A549 (cell line): ENCODE measurements at regions not wholly inside any gene's neighbourhood (a gene's known extent, or its start where the extent isn't known, plus 50 kb on each side); places are given as distances from the start of the nearest gene placed in this dataset.
"Not testable (repeated sequence)": the region's sequence is repeated elsewhere in the genome, so short reads cannot be mapped to it uniquely, and the experiment has no call there.

Source experiments
- BHLHE40 ChIP-seq: IDR thresholded peaks from 2 replicates; pipeline ENCODE4 v1.6.1; 2012; ENCODE audit warnings: low read depth, low read length, inconsistent platforms
- EP300 ChIP-seq, 2 experiments: fragments of >200 bp; sonication (Bioruptor Twin); formaldehyde crosslinking; IDR thresholded peaks; 2 replicates in 1 of 2; 3 replicates in 1 of 2; pipeline ENCODE4 v1.6.1; 2016 to 2017
- ESRRA ChIP-seq: fragments of 150-350 bp; IDR thresholded peaks from 2 replicates; pipeline ENCODE4 v1.6.1; 2014; ENCODE audit warnings: mild to moderate bottlenecking, low read length, borderline replicate concordance
- POLR2A ChIP-seq: IDR thresholded peaks from 2 replicates; pipeline ENCODE4 v1.6.1; 2012; ENCODE audit warnings: mild to moderate bottlenecking, low read length
- POLR2AphosphoS2 ChIP-seq: conservative IDR thresholded peaks from 2 replicates; pipeline ENCODE4 v1.6.1; 2012; ENCODE audit warnings: low read length, improper control_type of control experiment, inconsistent platforms
- RCOR1 ChIP-seq: fragments of 150-350 bp; IDR thresholded peaks from 2 replicates; pipeline ENCODE4 v1.6.1; 2014; ENCODE audit warnings: antibody characterized with exemption, low read length, low read depth
- RFX5 ChIP-seq: fragments of 450-650 bp; IDR thresholded peaks from 2 replicates; pipeline ENCODE4 v1.7.1; 2014; ENCODE audit warnings: antibody characterized with exemption, mild to moderate bottlenecking, moderate library complexity
- SMC3 ChIP-seq: fragments of >200 bp; sonication (Bioruptor Twin); formaldehyde crosslinking; IDR thresholded peaks from 3 replicates; pipeline ENCODE4 v1.6.1; 2018; ENCODE audit warnings: inconsistent platforms
- TP53 ChIP-seq: fragments of 250-450 bp; sonication (Bioruptor Pico); IDR thresholded peaks from 2 replicates; pipeline ENCODE4 v1.5.0; 2021; ENCODE audit warnings: mild to moderate bottlenecking, moderate library complexity
- TF ChIP-seq, protein P1 (sequence below): fragments of >200 bp; sonication (Bioruptor Twin); formaldehyde crosslinking; IDR thresholded peaks from 3 replicates; pipeline ENCODE4 v1.5.1; 2016
- TF ChIP-seq, protein P2 (sequence below): fragments of 450-650 bp; IDR thresholded peaks from 2 replicates; pipeline ENCODE4 v1.6.1; 2014; ENCODE audit warnings: antibody characterized with exemption
- TF ChIP-seq, protein P3 (sequence below): fragments of 250-450 bp; sonication (Bioruptor Pico); IDR thresholded peaks from 2 replicates; pipeline ENCODE4 v1.5.0; 2021; ENCODE audit warnings: mild to moderate bottlenecking, moderate library complexity, borderline replicate concordance

DNA sequence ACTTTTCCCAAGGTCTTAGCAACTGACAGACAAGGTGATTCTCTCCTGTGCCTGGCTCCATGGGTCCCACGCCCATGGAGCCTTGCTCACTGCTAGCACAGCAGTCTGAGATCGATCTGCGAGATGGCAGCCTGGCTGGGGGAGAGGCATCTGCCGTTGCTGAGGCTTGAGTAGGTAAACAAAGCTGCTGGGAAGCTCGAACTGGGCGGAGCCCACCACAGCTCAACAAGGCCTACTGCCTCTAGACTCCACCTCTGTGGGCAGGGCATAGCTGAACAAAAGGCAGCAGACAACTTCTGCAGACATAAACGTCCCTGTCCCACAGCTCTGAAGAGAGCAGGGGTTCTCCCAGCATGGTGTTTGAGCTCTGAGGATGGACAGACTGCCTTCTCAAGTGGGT, 224.9 kb upstream of the CNR1 start:
- TF ChIP-seq BHLHE40; POLR2A; POLR2AphosphoS2; ESRRA; SMC3; EP300 (IDR thresholded peaks at IDR 0.05); RFX5; RCOR1; TP53: not testable (repeated sequence)
- TF ChIP-seq, protein P1, sequence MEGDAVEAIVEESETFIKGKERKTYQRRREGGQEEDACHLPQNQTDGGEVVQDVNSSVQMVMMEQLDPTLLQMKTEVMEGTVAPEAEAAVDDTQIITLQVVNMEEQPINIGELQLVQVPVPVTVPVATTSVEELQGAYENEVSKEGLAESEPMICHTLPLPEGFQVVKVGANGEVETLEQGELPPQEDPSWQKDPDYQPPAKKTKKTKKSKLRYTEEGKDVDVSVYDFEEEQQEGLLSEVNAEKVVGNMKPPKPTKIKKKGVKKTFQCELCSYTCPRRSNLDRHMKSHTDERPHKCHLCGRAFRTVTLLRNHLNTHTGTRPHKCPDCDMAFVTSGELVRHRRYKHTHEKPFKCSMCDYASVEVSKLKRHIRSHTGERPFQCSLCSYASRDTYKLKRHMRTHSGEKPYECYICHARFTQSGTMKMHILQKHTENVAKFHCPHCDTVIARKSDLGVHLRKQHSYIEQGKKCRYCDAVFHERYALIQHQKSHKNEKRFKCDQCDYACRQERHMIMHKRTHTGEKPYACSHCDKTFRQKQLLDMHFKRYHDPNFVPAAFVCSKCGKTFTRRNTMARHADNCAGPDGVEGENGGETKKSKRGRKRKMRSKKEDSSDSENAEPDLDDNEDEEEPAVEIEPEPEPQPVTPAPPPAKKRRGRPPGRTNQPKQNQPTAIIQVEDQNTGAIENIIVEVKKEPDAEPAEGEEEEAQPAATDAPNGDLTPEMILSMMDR: not testable (repeated sequence)
- TF ChIP-seq, protein P2, sequence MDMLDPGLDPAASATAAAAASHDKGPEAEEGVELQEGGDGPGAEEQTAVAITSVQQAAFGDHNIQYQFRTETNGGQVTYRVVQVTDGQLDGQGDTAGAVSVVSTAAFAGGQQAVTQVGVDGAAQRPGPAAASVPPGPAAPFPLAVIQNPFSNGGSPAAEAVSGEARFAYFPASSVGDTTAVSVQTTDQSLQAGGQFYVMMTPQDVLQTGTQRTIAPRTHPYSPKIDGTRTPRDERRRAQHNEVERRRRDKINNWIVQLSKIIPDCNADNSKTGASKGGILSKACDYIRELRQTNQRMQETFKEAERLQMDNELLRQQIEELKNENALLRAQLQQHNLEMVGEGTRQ: not testable (repeated sequence)
- TF ChIP-seq, protein P3, sequence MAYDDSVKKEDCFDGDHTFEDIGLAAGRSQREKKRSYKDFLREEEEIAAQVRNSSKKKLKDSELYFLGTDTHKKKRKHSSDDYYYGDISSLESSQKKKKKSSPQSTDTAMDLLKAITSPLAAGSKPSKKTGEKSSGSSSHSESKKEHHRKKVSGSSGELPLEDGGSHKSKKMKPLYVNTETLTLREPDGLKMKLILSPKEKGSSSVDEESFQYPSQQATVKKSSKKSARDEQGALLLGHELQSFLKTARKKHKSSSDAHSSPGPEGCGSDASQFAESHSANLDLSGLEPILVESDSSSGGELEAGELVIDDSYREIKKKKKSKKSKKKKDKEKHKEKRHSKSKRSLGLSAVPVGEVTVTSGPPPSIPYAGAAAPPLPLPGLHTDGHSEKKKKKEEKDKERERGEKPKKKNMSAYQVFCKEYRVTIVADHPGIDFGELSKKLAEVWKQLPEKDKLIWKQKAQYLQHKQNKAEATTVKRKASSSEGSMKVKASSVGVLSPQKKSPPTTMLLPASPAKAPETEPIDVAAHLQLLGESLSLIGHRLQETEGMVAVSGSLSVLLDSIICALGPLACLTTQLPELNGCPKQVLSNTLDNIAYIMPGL (CRISPR knock-in tag): not testable (repeated sequence)
